Medulla oblongata (tissue), 1 donor: ENCODE measurements at regions not wholly inside any gene's neighbourhood (a gene's known extent, or its start where the extent isn't known, plus 50 kb on each side); places are given as distances from the start of the nearest gene placed in this dataset.
"Not testable (repeated sequence)": the region's sequence is repeated elsewhere in the genome, so short reads cannot be mapped to it uniquely, and the experiment has no call there.

Source experiments
- DNase-seq: peaks from one replicate; pipeline ENCODE4 v3.0.0-alpha.2; 2015; ENCODE audit errors: extremely low spot score

GRCh38 chr14:89660625-89661233 is 243.7 kb upstream of the FOXN3 start:
- DNase-seq, result not testable (repeated sequence)

GRCh38 chr14:89660166-89660565 is 243.1 kb upstream of the FOXN3 start:
- peak; percentile 20 for DNase-seq

GRCh38 chr14:89658977-89659670 is 242.1 kb upstream of the FOXN3 start:
- DNase-seq, result no peak

DNA sequence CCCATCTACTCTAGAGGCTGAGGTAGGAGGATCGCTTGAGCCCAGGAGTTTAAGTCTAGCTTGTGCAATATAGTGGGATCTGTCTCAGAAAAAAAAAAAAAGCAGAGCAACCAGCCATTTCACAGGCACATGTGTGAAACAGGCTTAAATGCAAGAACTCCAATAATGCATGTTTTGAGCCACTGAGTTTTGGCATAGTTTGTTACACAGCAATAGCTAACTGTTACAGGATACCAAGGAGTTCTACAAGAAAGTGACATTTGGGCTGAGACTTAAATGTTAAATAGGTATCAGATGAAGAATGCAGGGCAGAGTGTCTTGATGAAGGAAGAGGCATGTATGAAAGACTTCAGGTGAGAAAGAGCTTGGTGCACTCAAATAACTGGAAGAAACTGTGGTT is 240.0 kb upstream of the FOXN3 start:
- DNase-seq, result no peak

DNA sequence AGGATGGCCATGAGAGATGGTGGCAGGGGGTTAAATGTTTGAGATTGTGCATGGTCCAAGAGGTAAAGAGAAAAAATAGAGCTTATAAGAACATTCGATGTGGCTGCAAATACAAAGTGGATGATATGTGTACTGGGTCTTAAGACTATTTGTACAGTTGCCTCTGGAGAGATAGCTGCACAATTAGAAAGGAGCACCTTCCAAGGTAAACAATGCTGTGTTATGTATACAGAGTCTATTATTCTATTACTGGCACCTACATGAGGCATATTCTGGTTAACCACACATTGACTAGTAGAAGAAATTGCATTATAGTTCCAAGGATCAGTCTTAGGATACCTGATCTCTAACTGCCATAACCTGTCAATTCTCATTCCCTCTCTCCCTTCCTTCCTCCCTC is 238.0 kb upstream of the FOXN3 start:
- DNase-seq, result no peak

GRCh38 chr14:89652352-89652751 is 235.3 kb upstream of the FOXN3 start:
- DNase-seq, result no peak

DNA sequence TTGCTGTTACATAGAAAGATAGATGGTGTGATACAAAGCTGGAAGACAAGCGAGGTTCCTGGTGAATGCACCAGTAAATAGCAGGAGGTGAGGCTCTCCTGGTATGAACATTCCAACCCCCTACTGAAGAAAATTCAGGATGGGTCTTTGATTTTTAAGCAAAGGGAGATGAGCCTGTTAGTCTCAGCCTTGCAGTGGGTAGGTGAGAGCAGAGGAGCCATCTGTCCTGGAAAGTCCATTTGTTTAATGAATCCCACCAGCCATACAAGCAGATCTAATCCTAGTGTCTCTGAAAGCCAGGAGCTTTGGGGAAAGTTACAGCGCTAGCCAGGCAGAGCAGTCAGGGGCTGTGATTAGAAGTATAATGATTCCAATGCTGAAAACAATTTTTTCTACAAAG is 234.8 kb upstream of the FOXN3 start:
- DNase-seq, result no peak

GRCh38 chr14:89650077-89650978 is 233.3 kb upstream of the FOXN3 start:
- DNase-seq, result no peak

GRCh38 chr14:89649451-89650075 is 232.5 kb upstream of the FOXN3 start:
- no peak for DNase-seq

- DNase-seq, result no peak
Observed at GRCh38 chr14:89648924-89649323, 231.9 kb upstream of the FOXN3 start.

DNA sequence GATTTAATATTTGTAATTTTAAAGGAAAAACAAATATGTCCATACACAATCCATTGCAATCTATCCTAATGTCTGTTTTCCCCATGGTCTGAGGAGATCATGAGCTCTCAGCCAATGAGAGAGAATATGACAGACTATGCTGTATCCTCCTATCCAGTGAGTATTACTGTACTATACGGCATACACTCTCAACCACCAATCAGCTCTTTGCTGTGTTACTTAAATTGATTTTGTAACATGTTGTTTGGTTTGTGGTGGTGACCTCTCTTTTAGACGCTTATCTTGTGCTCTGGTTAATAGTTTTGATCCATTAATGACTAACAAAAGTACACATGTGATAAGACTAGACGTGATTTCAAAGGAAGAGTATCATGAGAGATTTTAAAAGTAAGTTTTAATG is 231.5 kb upstream of the FOXN3 start:
- DNase-seq, result no peak

GRCh38 chr14:89646971-89647370 is 229.9 kb upstream of the FOXN3 start:
- no peak for DNase-seq

- DNase-seq, result no peak
Observed at GRCh38 chr14:89644641-89645040, 227.6 kb upstream of the FOXN3 start.

DNA sequence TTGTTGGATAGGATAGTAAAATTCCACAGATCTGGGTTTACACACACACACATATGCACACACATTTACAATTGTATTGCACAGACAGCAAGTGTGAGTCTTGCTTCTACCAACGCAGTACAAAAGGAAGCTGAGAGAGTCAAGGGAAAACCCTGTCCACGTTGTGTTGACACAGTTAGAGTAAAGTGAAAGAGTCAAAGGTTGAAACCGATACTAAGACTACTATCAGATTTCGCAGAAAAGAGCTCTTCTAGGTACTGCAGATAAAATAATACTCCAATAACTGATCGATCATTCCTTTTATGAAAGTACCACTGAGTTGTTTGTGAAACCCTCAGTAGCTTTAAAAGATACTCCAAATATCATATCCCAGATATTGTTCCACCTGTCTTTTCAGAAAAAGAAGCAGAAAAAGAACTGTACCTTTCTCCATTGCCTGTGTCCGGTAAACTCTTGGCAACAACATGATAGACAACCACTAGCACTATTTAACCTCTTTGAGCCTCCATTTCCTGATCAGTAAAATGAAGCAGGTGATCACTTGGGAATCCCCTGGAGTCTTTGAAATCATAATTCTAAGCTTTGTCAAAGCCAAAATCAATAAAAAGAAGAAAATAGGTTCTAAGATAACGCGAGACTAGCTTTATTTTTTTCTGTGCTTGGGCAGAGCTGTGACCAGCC is 224.6 kb upstream of the FOXN3 start:
- DNase-seq, result no peak

GRCh38 chr14:89640141-89640540 is 223.1 kb upstream of the FOXN3 start:
- DNase-seq, result no peak

DNA sequence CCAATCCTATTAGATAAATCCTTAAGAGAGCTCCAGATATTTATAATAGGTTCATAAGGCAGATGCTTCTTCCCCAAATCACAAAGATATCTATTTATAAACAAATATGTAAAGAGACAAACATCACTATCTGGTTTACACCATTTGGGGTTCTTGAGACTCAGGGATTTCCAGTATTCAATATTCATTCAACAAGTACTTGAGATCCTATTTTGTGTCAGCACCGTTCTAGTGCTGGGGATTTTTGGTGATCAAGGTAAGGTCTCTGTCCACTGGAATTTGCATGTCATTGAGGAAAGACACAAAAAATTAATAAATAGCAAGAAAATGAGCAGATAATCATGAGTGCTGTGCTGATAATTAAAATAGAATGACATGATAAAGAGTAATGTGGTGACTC is 222.7 kb upstream of the FOXN3 start:
- no peak for DNase-seq

DNA sequence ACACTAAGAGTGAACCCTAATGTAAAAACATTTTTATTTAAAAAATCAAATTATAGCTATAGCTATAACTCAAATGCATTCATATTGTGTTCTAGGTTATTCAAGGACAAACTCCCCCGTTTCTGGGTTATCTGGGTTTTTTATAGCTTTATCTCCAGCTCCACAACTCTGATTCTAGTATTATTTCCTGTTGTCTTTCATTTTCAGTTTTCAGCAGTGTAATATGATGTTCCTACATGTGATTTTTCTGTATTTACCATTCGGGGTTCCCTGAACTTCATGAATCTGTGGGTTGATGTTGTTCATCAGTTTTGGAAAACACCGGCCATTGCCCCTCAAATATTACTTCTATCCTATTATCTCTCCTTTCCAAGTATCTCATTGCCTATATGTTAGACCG is 221.9 kb upstream of the FOXN3 start:
- no peak for DNase-seq

DNA sequence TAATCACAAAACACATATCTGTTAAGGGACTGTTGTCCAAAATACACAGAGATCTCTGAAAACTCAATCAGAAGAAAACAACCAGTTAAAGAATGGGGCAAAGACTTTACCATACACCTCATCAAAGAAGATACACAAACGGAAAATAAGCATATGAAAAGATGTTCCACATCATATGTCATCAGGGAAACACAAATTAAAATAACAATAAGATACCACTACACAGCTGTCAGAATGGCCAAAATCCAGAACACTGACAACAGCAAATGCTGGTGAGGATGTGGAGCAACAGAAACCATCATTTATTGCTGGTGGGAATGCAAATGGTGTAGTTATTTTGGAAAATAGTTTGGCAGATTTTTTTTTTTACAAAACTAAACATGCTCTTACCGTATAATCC is 220.5 kb upstream of the FOXN3 start:
- DNase-seq, result no peak

GRCh38 chr14:89635615-89636014 is 218.6 kb upstream of the FOXN3 start:
- DNase-seq, result no peak

- no peak for DNase-seq
Observed at GRCh38 chr14:89634037-89634436, 217.0 kb upstream of the FOXN3 start.

DNA sequence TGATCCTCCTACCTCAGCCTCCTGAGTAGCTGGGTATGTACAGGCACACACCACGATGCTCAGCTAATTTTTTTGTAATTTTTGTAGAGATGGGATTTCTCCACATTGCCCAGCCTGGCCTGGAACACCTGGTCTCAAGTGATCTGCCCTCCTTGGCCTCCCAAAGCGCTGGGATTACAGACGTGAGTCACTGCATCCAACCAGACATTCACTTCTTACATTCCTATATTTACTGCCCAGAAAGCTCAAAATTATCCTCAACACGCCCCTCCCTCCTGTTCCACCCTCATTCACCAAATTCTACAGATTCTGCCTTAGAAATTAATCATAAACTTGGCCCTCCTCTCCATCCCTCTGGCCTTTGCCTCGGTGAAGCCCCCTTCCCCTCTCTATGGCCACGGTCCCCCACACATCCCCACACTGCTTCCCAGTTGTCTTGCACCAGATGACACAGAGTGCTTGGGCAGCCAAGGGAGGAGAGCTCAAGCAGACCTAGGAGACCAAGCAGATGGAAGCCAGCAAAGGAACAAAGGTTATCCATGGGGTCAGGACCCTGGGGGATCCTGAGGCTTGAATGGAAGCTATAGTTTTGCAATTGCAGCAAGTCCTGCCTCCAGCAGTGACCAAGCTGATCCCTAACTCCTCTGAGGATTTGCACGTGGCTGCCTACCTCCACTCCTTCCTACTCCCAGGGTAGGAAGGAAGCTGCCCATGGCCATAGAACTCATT is 213.2 kb upstream of the FOXN3 start:
- DNase-seq, result no peak
